Endothelial cell of umbilical vein (primary cell): ENCODE measurements at regions not wholly inside any gene's neighbourhood (a gene's known extent, or its start where the extent isn't known, plus 50 kb on each side); places are given as distances from the start of the nearest gene placed in this dataset.

Experiments used
- BruUV-seq: library from RNA; stranded (reverse); fragments of 400-500 nt; replicated peaks from 2 replicates; lab custom pipeline; 2021; lab: Mats Ljungman, UMichigan
- CTCF ChIA-PET: fragments of 300-600, 350-600 bp; sonication (Branson Sonifier 250); formaldehyde crosslinking; loops from one replicate; lab custom pipeline; 2021; ENCODE audit warnings: antibody characterized with exemption, inconsistent platforms; lab: Charles Lee
- POLR2A ChIA-PET: fragments of 300-600, 350-600 bp; sonication (Branson Sonifier 250); formaldehyde crosslinking; loops from one replicate; lab custom pipeline; 2021; ENCODE audit warnings: antibody characterized with exemption, inconsistent platforms; lab: Charles Lee
- DNase-seq: peaks from one replicate; pipeline ENCODE4 v3.0.0-alpha.2; 2011; ENCODE audit warnings: low read depth, low spot score
- FAIRE-seq: peaks from 2 replicates; lab custom pipeline; 2011; peaks lifted over from hg19 to GRCh38; lab: Jason Lieb, UNC
- H2AFZ ChIP-seq: 2 replicates; pipeline ENCODE4 v1.6.0; 2012; ENCODE audit warnings: low read depth, low read length, control low read depth, inconsistent platforms
- H3K27ac ChIP-seq: 2 replicates; pipeline ENCODE4 v1.5.1; 2011; ENCODE audit warnings: low read depth, mild to moderate bottlenecking, control low read depth, low read length, moderate library complexity; ENCODE audit not compliant: insufficient read depth
- H3K27me3 ChIP-seq, 2 experiments: 2 replicates each; pipeline versions ENCODE4 v1.6.0 to v1.6.1; 2011; ENCODE audit warnings: low read length in 2 of 2, mixed read lengths in 1 of 2; ENCODE audit not compliant: control insufficient read depth in 2 of 2, insufficient read depth in 2 of 2
- H3K36me3 ChIP-seq, 2 experiments: 2 replicates in 1 of 2; 3 replicates in 1 of 2; pipeline ENCODE4 v1.5.1; 2011; ENCODE audit warnings: low read length in 2 of 2, mild to moderate bottlenecking in 1 of 2, moderate library complexity in 1 of 2; ENCODE audit not compliant: control insufficient read depth in 2 of 2, insufficient read depth in 2 of 2; ENCODE audit errors: extremely low read depth in 1 of 2
- H3K4me1 ChIP-seq: 3 replicates; pipeline ENCODE4 v1.5.1; 2011; ENCODE audit warnings: mild to moderate bottlenecking, low read length; ENCODE audit not compliant: control insufficient read depth, insufficient read depth; ENCODE audit errors: extremely low read depth
- H3K4me2 ChIP-seq: 2 replicates; pipeline ENCODE4 v1.6.1; 2011; ENCODE audit warnings: low read length, control low read depth, mixed read lengths; ENCODE audit not compliant: insufficient read depth
- H3K4me3 ChIP-seq, 3 experiments: fragments of 200-600 bp in 1 of 3; sonication (generic), shearing (Covaris generic) in 1 of 3; replicated peaks in 1 of 3; 2 replicates each; pipeline ENCODE4 v1.5.1; 2011 to 2016; ENCODE audit warnings: control low read depth in 3 of 3, low read length in 3 of 3, mild to moderate bottlenecking in 2 of 3, inconsistent platforms in 1 of 3, low read depth in 1 of 3, moderate library complexity in 1 of 3; ENCODE audit not compliant: insufficient read depth in 1 of 3
- H3K79me2 ChIP-seq: 2 replicates; pipeline ENCODE4 v1.6.0; 2012; ENCODE audit warnings: low read length, inconsistent platforms; ENCODE audit not compliant: control insufficient read depth, insufficient read depth
- H3K9ac ChIP-seq: replicated peaks from 2 replicates; pipeline ENCODE3; 2011; ENCODE audit warnings: low read length, control low read depth; ENCODE audit not compliant: insufficient read depth; ENCODE audit errors: extremely low read depth
- H3K9me1 ChIP-seq: replicated peaks from 3 replicates; pipeline ENCODE4 v1.6.0; 2011; ENCODE audit warnings: mild to moderate bottlenecking, low read length; ENCODE audit not compliant: control insufficient read depth, insufficient read depth; ENCODE audit errors: extremely low read depth
- H3K9me3 ChIP-seq: replicated peaks from 2 replicates; pipeline ENCODE4 v1.5.1; 2012; ENCODE audit warnings: low read length, inconsistent platforms; ENCODE audit not compliant: control insufficient read depth, insufficient read depth
- H4K20me1 ChIP-seq: replicated peaks from 2 replicates; pipeline ENCODE3; 2011; ENCODE audit warnings: mild to moderate bottlenecking, low read length; ENCODE audit not compliant: control insufficient read depth, insufficient read depth; ENCODE audit errors: extremely low read depth
- EZH2 ChIP-seq: IDR thresholded peaks from 2 replicates; pipeline ENCODE4 v1.6.1; 2012; ENCODE audit warnings: borderline replicate concordance, low read depth, mild to moderate bottlenecking, moderate library complexity, low read length, inconsistent platforms; ENCODE audit not compliant: severe bottlenecking
- FOS ChIP-seq: IDR thresholded peaks from 2 replicates; pipeline ENCODE4 v1.6.1; 2011; ENCODE audit warnings: mild to moderate bottlenecking, low read length, moderate library complexity, borderline replicate concordance; ENCODE audit not compliant: insufficient read depth
- GATA2 ChIP-seq: IDR thresholded peaks from 2 replicates; pipeline ENCODE4 v1.7.0; 2011; ENCODE audit warnings: low read depth, mild to moderate bottlenecking, moderate library complexity, mixed read lengths, low read length; ENCODE audit not compliant: insufficient read length, insufficient read depth
- JUN ChIP-seq: IDR thresholded peaks from 2 replicates; pipeline ENCODE4 v1.6.1; 2011; ENCODE audit warnings: borderline replicate concordance, low read depth; ENCODE audit not compliant: insufficient read length, insufficient read depth
- MAX ChIP-seq: IDR thresholded peaks from 2 replicates; pipeline ENCODE4 v1.6.1; 2011; ENCODE audit not compliant: insufficient read depth, insufficient read length
- MYC ChIP-seq: IDR thresholded peaks from one replicate; pipeline ENCODE4 v1.6.1; 2011; ENCODE audit warnings: mild to moderate bottlenecking, low read depth, low read length
- POLR2A ChIP-seq: IDR thresholded peaks from 2 replicates; pipeline ENCODE4 v1.6.1; 2012; ENCODE audit warnings: low read depth, mild to moderate bottlenecking, control low read depth, low read length
- POLR2AphosphoS5 ChIP-seq: IDR thresholded peaks from 2 replicates; pipeline ENCODE4 v1.6.1; 2012; ENCODE audit warnings: low read depth, mild to moderate bottlenecking, control low read depth, low read length, moderate library complexity; ENCODE audit not compliant: insufficient read depth
- dilution Hi-C: fragments of 300-500 bp; cut with MboI; formaldehyde crosslinking; loops from one replicate; pipeline ENCODE4 v1.15.0; 2019; ENCODE audit warnings: low sequenced_read_pairs; ENCODE audit not compliant: extremely low pct_ligation_motif_present
- intact Hi-C: fragments of 100-400 bp; cut with micrococcal nuclease; formaldehyde crosslinking; loops from one replicate; pipeline ENCODE4 v1.10.0; 2022
- TF ChIP-seq, protein P1 (sequence below), 2 donors: IDR thresholded peaks; 1 replicate in 1 of 2; 2 replicates in 1 of 2; pipeline ENCODE4 v1.5.1; 2011; ENCODE audit warnings: low read length in 2 of 2, mild to moderate bottlenecking in 2 of 2, moderate library complexity in 2 of 2, control low read depth in 1 of 2, inconsistent platforms in 1 of 2, low read depth in 1 of 2; ENCODE audit not compliant: insufficient read depth in 1 of 2; ENCODE audit errors: extremely low read depth in 1 of 2

GRCh38 chr17:54785643-54786268, 114.9 kb upstream of the TOM1L1 start:
- no peaks in the 10 kb centered on the region for H3K9me1 ChIP-seq
- H3K27me3 ChIP-seq = no peaks in the 10 kb centered on the region
- H3K9ac ChIP-seq = no peak overlapping the region
- BruUV-seq = no TSS peak
- FAIRE-seq (no peak), DNase-seq (no peak)
- no peaks in the 10 kb centered on the region for H3K36me3 ChIP-seq
- H3K4me2 ChIP-seq = no peak overlapping the region
- H3K4me3 ChIP-seq = no peak overlapping the region
- no peaks in the 10 kb centered on the region for H3K79me2 ChIP-seq
- POLR2A ChIA-PET = no interaction called here
- CTCF ChIA-PET = no interaction called here
- peaks cover 2% of the 10 kb centered on the region for H3K9me3 ChIP-seq
- no peaks in the 10 kb centered on the region for H4K20me1 ChIP-seq
- TF ChIP-seq POLR2A (no peak), MAX (no peak), GATA2 (no peak), FOS (no peak), JUN (no peak), MYC (no peak), POLR2AphosphoS5 (no peak), EZH2 (no peak)
- TF ChIP-seq, protein P1, sequence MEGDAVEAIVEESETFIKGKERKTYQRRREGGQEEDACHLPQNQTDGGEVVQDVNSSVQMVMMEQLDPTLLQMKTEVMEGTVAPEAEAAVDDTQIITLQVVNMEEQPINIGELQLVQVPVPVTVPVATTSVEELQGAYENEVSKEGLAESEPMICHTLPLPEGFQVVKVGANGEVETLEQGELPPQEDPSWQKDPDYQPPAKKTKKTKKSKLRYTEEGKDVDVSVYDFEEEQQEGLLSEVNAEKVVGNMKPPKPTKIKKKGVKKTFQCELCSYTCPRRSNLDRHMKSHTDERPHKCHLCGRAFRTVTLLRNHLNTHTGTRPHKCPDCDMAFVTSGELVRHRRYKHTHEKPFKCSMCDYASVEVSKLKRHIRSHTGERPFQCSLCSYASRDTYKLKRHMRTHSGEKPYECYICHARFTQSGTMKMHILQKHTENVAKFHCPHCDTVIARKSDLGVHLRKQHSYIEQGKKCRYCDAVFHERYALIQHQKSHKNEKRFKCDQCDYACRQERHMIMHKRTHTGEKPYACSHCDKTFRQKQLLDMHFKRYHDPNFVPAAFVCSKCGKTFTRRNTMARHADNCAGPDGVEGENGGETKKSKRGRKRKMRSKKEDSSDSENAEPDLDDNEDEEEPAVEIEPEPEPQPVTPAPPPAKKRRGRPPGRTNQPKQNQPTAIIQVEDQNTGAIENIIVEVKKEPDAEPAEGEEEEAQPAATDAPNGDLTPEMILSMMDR (IDR thresholded peaks at IDR 0.05; ENCODE audit: extremely low read depth in 1 of 2, insufficient read depth in 1 of 2, low read depth in 1 of 2, low read length in 2 of 2) = no peak
- H3K27ac ChIP-seq = no peak overlapping the region
- H2AFZ ChIP-seq = no peak overlapping the region
- intact Hi-C loops (no loop called here), dilution Hi-C loops (no loop called here)
- H3K4me1 ChIP-seq = no peaks in the 10 kb centered on the region
